ENCODE measurements at regions not wholly inside any gene's neighbourhood (a gene's known extent, or its start where the extent isn't known, plus 50 kb on each side); places are given as distances from the start of the nearest gene placed in this dataset.

- TF ChIP-seq CTCF (IDR thresholded peaks at IDR 0.05) (no peak), POLR2A (IDR thresholded peaks at IDR 0.05) (no peak), POLR2AphosphoS5 (IDR thresholded peaks at IDR 0.05) (no peak), EP300 (IDR thresholded peaks at IDR 0.05) (no peak)
These were observed 581.6 kb downstream of the NPHP4 start for GRCh38 chr1:5410652-5411051.
